HL-60 (cell line): ENCODE measurements at regions not wholly inside any gene's neighbourhood (a gene's known extent, or its start where the extent isn't known, plus 50 kb on each side); places are given as distances from the start of the nearest gene placed in this dataset.

Source experiments
- GABPA ChIP-seq: IDR thresholded peaks from 2 replicates; pipeline ENCODE4 v1.6.1; 2012; ENCODE audit warnings: low read depth
- TF ChIP-seq, protein P1 (sequence below): IDR thresholded peaks from one replicate; pipeline ENCODE4 v1.5.1; 2011; ENCODE audit warnings: low read length, control low read depth, inconsistent platforms; ENCODE audit not compliant: insufficient read depth

GRCh38 chr3:193761969-193762368 is 169.0 kb downstream of the OPA1 start:
- TF ChIP-seq, protein P1, sequence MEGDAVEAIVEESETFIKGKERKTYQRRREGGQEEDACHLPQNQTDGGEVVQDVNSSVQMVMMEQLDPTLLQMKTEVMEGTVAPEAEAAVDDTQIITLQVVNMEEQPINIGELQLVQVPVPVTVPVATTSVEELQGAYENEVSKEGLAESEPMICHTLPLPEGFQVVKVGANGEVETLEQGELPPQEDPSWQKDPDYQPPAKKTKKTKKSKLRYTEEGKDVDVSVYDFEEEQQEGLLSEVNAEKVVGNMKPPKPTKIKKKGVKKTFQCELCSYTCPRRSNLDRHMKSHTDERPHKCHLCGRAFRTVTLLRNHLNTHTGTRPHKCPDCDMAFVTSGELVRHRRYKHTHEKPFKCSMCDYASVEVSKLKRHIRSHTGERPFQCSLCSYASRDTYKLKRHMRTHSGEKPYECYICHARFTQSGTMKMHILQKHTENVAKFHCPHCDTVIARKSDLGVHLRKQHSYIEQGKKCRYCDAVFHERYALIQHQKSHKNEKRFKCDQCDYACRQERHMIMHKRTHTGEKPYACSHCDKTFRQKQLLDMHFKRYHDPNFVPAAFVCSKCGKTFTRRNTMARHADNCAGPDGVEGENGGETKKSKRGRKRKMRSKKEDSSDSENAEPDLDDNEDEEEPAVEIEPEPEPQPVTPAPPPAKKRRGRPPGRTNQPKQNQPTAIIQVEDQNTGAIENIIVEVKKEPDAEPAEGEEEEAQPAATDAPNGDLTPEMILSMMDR = no peak
- TF ChIP-seq GABPA = no peak
